GM19328 (cell line): ENCODE measurements at regions not wholly inside any gene's neighbourhood (a gene's known extent, or its start where the extent isn't known, plus 50 kb on each side); places are given as distances from the start of the nearest gene placed in this dataset.
"Not testable (repeated sequence)": the region's sequence is repeated elsewhere in the genome, so short reads cannot be mapped to it uniquely, and the experiment has no call there.

Experiments
- ATAC-seq: cut with Tn5 transposase; IDR thresholded peaks from one replicate; pipeline ENCODE4 v1.9.1; 2021; ENCODE audit warnings: mild to moderate bottlenecking, moderate library complexity; ENCODE audit not compliant: unreplicated experiment

GRCh38 chr5:161042443-161042842 is 190.4 kb upstream of the ATP10B start:
- ATAC-seq = no peak

- ATAC-seq = no peak
Measured at GRCh38 chr5:161040818-161041217, 188.8 kb upstream of the ATP10B start.

DNA sequence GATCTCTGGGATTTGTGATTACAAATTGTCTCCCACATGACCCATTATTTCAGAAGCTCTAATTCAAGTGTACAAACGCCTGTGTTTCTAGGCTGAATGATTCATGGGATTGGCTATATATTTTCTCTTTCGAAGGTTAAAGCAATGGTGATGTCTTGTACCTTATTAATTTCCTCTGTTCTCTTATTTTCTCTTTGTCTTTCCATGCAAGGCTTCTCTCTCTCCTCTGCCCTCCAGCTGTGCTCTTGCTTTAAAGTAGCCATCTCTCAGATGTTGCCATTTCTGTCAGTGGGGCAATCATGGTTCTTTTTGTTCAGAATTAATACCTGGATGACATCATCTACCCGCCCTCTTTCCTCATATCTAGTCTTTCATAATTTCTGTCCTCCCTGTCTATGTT is 184.3 kb upstream of the ATP10B start:
- ATAC-seq = no peak

DNA sequence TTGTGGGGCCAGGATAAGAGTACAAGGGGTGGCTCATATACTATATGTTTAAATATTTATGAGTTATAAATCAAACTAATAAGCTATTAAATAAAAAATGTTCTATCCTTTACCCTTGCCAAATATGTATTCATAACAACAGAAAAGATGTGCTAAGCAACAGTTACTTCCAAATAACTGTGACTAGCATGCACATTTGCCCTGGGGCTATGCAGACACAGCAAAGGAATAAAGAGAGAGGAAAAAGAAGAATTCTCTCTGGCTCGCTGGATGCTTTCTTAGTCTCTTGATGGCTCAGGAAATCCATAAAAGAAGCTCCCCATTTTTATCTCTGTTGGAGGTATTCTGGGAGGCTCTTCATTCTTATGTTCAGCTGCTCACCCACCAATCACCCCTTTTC is 182.4 kb upstream of the ATP10B start:
- no peak for ATAC-seq

- ATAC-seq = no peak
Measured at GRCh38 chr5:161030229-161030628, 178.2 kb upstream of the ATP10B start.

DNA sequence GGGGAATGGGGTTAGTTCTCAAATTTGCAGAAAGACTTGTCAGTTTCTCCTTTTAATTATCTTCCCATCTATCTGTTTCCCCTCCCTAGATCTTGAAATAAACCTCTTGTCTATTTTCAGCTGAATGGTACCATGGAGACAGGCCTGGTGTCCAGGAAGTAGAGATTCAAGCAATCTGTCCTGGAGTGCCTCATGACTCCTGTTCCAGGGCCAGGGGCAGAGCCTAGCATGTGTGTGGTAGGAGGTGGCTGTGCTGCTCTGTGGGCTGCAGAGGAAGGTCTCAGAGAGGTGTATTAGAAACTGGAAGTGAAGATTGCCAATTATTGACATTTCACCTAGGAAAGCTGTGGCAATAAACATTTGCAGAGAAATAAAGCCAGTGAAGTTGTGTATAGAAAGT is 175.8 kb upstream of the ATP10B start:
- no peak for ATAC-seq

DNA sequence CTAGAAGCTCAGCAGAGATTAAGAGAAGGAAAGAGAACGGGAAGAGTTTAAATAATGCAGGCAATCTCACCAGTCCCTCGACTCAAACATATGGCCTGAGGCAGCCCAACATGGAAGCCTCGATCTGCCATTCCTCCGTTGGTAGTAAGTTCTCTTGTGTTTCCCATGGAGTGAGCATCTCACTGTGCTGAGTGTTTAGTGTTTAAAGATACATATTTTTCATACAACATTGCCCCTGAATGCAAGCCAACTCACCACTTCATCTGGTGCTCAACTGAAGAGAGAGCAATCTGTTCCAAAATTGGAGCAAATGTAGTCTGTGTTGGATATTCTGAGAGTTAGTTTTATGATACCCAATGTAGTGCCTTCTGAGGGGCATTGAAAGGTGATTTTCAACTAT is 171.5 kb upstream of the ATP10B start:
- ATAC-seq = no peak

GRCh38 chr5:161022151-161022550 is 170.1 kb upstream of the ATP10B start:
- ATAC-seq = no peak

- no peak for ATAC-seq
Measured at GRCh38 chr5:161009817-161010216, 157.8 kb upstream of the ATP10B start.

- ATAC-seq = no peak
Measured at GRCh38 chr5:161009194-161009593, 157.2 kb upstream of the ATP10B start.

DNA sequence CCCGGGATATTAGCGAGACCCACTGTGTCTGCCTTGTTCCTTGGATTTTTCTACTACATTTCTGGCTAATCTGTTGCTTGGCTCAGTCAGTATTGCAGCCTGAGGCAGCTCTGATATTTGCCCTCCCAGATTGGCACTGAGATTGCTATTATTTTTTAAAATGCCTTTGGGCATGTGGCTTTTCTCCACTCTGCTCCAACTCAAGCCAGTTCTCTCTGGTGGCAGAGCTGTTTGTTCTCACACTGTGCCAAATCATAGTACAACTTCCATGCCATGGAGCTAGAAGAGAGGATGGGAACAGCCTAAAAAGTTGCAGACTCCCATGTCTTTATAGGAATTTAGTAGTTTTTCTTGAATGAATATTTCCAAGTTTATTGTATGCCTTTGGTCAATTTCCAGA is 155.9 kb upstream of the ATP10B start:
- ATAC-seq = no peak

DNA sequence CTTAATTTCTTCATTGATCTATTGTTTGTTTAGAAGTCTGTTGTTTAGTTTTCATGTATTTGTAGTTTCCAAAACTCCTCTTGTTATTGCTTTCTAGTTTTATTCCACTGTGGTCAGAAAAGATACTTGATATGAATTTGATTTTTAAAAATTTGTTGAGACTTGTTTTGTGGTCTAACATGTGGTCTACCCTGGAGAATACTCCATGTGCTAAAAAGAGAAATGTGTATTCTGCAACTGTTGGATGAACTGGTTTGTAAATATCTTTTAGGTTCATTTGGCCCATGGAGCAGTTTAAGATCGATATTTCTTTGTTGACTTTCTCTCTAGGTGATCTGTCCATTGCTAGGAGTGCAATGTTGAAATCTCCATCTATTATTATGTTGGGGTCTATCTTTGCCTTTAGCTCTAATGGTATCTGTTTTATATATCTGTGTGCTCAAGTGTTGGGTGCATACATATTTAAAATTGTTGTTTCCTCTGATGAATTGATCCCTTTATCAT is 150.6 kb upstream of the ATP10B start:
- no peak for ATAC-seq

GRCh38 chr5:161001604-161002003 is 149.6 kb upstream of the ATP10B start:
- peak; percentile 56 for ATAC-seq

- not testable (repeated sequence) for ATAC-seq
Measured at GRCh38 chr5:161001142-161001541, 149.1 kb upstream of the ATP10B start.

DNA sequence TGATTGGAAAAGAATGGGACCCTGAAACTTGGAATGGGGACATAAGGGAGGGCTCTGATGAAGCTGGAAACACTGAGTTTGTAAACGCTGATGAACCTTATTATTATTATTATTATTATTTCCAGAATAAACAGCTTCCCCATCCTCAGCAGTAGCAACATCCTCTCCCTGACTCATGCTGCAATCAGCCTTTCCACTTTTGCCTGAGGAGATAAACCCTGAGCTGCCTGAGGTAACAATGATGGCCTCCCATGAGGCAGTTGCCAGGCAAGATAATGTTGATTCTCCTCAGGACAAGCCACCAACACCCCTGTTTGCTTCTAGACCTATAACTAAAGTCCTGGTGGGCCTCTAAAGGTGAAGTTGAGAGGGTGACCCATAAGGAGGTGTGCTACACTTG is 139.2 kb upstream of the ATP10B start:
- ATAC-seq = no peak

- ATAC-seq = no peak
Measured at GRCh38 chr5:160979385-160979784, 127.4 kb upstream of the ATP10B start.

DNA sequence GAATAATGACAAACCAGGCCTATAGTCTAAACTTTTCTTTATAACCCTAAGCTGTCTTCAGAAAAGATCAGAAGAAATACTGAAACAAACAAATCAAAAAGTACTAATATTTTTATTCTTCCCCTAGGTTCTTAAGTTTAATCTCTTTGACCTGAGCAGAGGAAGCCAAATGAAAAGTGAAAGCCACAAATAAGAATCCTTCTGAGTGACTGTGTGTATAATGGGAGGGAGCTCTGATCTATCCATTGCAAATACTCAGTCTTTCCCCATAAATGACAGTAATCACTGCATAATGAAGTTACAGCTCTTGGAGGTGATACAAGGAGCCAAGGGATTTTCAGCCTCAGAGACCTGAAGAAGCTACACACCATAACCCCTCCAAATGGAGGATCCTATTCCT is 126.9 kb upstream of the ATP10B start:
- ATAC-seq = no peak

DNA sequence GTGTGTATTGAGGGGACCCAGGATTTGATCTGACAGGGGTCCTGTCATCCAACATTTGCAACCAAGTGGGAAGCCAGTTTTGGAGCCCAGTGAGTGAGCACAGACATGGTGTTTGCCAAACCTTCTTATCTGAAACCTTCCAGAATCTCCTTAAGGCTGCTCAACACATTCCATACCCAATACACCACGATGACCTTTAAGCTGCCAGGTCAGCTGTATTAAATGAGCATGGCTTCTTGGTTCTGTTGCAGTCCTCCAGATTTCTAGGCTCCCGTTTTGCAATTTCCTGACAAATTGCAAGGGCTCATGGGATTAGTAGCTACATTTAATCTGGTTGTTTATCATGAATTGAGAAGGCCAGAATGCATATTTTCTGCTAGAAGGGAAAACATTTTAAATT is 124.2 kb upstream of the ATP10B start:
- no peak for ATAC-seq

GRCh38 chr5:160970605-160971191 is 118.7 kb upstream of the ATP10B start:
- peak; percentile 49 for ATAC-seq

DNA sequence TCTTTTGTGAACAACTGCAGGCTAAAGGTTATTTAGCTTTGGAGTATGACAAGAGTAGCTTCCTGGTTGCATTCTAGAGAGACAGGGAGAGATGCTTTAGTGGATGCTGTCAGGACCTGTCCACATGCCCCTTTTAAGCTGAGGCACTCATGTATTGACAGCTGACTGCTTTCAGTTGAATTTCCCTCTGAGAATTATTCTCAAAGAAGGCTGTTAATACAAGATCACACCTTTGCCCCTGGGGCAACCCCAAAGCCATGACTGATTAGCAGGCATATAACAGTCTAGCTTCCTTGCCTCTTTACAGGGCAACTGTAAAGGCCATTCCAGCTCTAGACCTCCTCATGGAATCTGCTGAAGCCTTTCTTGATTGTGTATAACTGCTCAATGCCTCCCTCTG is 117.6 kb upstream of the ATP10B start:
- ATAC-seq = no peak

GRCh38 chr5:160968480-160968879 is 116.5 kb upstream of the ATP10B start:
- no peak for ATAC-seq

DNA sequence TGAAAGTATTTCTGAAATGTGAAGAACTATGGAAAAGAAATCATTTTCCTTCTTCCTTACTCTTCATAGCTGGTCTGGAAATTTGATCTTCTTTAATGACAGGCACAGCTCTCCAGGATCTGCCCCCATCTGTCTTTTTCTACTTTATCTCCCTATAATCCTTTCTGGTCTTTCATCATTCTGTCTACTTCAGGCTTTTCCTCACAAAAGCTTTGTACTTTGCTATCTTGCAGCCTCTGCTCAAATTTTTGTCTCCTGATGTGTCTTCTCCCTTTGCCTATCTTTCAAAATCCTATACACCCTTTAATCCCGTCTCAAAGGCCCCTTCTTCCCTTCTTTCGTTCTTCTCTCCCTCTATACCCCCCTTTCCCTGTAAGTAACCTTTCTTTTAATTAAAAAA is 114.9 kb upstream of the ATP10B start:
- no peak for ATAC-seq

GRCh38 chr5:160961761-160962160 is 109.8 kb upstream of the ATP10B start:
- no peak for ATAC-seq
